Progenitor cell of endocrine pancreas (in vitro differentiated cells): ENCODE measurements at regions not wholly inside any gene's neighbourhood (a gene's known extent, or its start where the extent isn't known, plus 50 kb on each side); places are given as distances from the start of the nearest gene placed in this dataset.

Experiments
- DNase-seq: peaks from one replicate; pipeline ENCODE4 v3.0.0; 2021; ENCODE audit warnings: low spot score; ENCODE audit not compliant: unreplicated experiment
- H3K27ac Mint-ChIP-seq: 2 replicates; pipeline ENCODE4 v1.8.0; 2021; ENCODE audit warnings: mild to moderate bottlenecking, moderate library complexity, mixed read lengths
- H3K27me3 Mint-ChIP-seq: 2 replicates; pipeline ENCODE4 v1.8.0; 2021; ENCODE audit warnings: mixed read lengths
- H3K36me3 Mint-ChIP-seq: 2 replicates; pipeline ENCODE4 v1.8.0; 2022; ENCODE audit warnings: mixed read lengths; ENCODE audit not compliant: insufficient read depth
- H3K4me1 Mint-ChIP-seq: 2 replicates; pipeline ENCODE4 v1.8.0; 2021; ENCODE audit warnings: low read depth, mixed read lengths
- H3K4me3 Mint-ChIP-seq: 2 replicates; pipeline ENCODE4 v1.8.0; 2021; ENCODE audit warnings: low read depth, mild to moderate bottlenecking, moderate library complexity, mixed read lengths
- H3K9me3 Mint-ChIP-seq: 2 replicates; pipeline ENCODE4 v1.8.0; 2021; ENCODE audit warnings: low read depth, mixed read lengths
- TF ChIP-seq, protein P1 (sequence below): fragments of 200-600 bp; sonication (generic); IDR thresholded peaks from one replicate; pipeline ENCODE4 v1.5.0; 2021; ENCODE audit warnings: antibody characterized with exemption, mild to moderate bottlenecking; ENCODE audit not compliant: unreplicated experiment

GRCh38 chr13:74773248-74773647 lies 639.0 kb upstream of the KLF12 start:
- DNase-seq: no peak
- H3K4me1 Mint-ChIP-seq: no peaks in the 10 kb centered on the region
- H3K4me3 Mint-ChIP-seq: no peak overlapping the region
- no peaks in the 10 kb centered on the region for H3K36me3 Mint-ChIP-seq
- no peak overlapping the region for H3K27ac Mint-ChIP-seq
- no peaks in the 10 kb centered on the region for H3K27me3 Mint-ChIP-seq
- no peaks in the 10 kb centered on the region for H3K9me3 Mint-ChIP-seq
- TF ChIP-seq, protein P1, sequence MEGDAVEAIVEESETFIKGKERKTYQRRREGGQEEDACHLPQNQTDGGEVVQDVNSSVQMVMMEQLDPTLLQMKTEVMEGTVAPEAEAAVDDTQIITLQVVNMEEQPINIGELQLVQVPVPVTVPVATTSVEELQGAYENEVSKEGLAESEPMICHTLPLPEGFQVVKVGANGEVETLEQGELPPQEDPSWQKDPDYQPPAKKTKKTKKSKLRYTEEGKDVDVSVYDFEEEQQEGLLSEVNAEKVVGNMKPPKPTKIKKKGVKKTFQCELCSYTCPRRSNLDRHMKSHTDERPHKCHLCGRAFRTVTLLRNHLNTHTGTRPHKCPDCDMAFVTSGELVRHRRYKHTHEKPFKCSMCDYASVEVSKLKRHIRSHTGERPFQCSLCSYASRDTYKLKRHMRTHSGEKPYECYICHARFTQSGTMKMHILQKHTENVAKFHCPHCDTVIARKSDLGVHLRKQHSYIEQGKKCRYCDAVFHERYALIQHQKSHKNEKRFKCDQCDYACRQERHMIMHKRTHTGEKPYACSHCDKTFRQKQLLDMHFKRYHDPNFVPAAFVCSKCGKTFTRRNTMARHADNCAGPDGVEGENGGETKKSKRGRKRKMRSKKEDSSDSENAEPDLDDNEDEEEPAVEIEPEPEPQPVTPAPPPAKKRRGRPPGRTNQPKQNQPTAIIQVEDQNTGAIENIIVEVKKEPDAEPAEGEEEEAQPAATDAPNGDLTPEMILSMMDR: no peak

DNA sequence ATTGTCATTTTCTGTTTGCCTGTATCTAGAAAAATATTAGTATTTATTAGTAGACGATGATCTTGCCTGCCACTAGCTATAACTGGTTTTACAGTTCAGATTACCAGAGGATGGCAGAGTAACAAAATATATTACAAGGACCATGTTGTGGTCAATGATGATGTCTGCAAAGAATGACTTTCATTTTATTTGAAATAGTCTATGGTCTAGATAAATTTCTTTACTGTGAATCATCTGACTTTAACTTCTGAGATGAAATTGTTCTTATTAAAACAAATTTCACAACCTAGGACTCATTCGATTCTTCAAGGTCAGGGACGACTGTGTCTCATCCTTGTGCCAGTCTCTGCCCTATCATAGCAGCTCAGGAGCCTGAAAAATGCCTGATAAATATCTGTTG lies 637.8 kb upstream of the KLF12 start:
- Mint-ChIP-seq H3K27ac (no peak overlapping the region), H3K4me1 (no peaks in the 10 kb centered on the region), H3K4me3 (no peak overlapping the region), H3K27me3 (no peaks in the 10 kb centered on the region), H3K9me3 (no peaks in the 10 kb centered on the region), H3K36me3 (no peaks in the 10 kb centered on the region)
- DNase-seq: no peak
- TF ChIP-seq, protein P1: no peak

DNA sequence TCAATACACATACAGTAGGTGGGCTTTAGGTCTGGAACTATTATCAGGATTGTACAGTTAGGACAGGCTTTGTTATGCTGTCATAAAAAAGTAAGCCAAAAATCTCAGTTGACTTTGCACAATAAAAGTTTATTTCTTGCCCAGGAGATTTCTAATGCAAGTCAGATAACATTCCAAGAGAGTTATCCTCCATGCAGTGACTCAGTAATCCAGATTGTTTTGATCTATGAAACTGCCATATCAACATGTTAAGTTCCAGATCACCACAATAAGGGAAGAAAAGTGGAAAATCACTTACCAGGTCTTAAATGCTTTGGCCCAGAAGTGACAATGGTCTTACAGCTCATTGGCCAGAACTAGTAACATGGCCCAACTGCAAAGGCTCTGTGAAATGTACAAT lies 636.2 kb upstream of the KLF12 start:
- Mint-ChIP-seq H3K36me3 (no peaks in the 10 kb centered on the region), H3K9me3 (no peaks in the 10 kb centered on the region), H3K27ac (no peak overlapping the region), H3K4me1 (no peaks in the 10 kb centered on the region), H3K27me3 (no peaks in the 10 kb centered on the region), H3K4me3 (no peak overlapping the region)
- TF ChIP-seq, protein P1: no peak
- no peak for DNase-seq

DNA sequence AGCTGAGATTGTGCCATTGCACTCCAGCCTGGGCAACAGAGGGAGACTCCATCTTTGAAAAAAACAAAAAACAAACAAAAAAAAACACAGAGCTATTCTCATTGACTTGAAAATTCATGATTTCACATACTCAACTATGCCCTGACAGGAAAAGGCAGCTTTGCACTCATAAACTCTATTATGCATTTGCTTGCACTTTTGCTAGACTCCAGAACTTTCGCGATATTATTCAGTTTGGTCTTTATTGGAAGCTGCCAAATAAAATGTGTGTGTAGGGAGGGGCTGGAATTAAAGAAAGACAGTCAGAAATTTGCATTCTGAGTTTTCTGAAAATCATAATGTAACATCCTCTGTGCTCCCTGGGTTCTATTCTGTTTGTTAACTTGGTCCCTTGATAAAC lies 635.1 kb upstream of the KLF12 start:
- H3K36me3 Mint-ChIP-seq: no peaks in the 10 kb centered on the region
- no peak overlapping the region for H3K27ac Mint-ChIP-seq
- H3K9me3 Mint-ChIP-seq: no peaks in the 10 kb centered on the region
- TF ChIP-seq, protein P1: no peak
- no peak for DNase-seq
- H3K27me3 Mint-ChIP-seq: no peaks in the 10 kb centered on the region
- no peaks in the 10 kb centered on the region for H3K4me1 Mint-ChIP-seq
- no peak overlapping the region for H3K4me3 Mint-ChIP-seq

DNA sequence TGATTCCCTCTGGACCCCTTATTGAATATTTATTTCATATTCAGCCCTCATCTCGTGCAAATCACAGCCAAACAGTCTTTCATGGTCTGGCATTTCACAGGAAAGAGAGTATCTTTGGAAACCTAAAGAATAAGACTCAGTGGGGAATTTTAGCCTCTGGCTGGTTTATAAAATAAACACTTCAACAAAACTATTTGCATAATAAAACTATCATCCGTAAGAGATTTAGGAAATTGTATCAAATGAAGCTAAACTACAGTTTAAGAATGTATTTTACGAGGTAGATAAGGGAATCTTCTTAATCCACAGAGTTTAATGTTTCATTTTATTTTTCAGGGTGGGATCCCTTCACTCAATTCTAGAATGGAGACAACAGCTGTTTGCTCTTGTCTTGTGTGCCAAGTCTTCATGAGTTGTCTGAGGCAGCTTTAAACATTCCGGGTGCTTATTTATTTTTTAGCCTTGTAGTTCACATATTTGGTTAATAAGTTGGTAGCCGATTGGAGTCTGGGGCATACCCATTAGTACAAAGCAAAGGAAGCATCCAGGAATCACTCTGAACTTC lies 634.4 kb upstream of the KLF12 start:
- no peak for DNase-seq
- Mint-ChIP-seq H3K4me1 (no peaks in the 10 kb centered on the region), H3K27me3 (no peaks in the 10 kb centered on the region), H3K9me3 (no peaks in the 10 kb centered on the region), H3K36me3 (no peaks in the 10 kb centered on the region), H3K4me3 (no peak overlapping the region), H3K27ac (no peak overlapping the region)
- TF ChIP-seq, protein P1: no peak
